WERI-Rb-1 (cell line): ENCODE measurements at regions not wholly inside any gene's neighbourhood (a gene's known extent, or its start where the extent isn't known, plus 50 kb on each side); places are given as distances from the start of the nearest gene placed in this dataset.

ENCODE experiments used
- DNase-seq: peaks from one replicate; pipeline ENCODE4 v3.0.0-alpha.2; 2020
- H3K27ac ChIP-seq: fragments of 250-450 bp; sonication (Bioruptor Pico); 2 replicates; pipeline ENCODE4 v1.5.1; 2020; ENCODE audit warnings: mild to moderate bottlenecking, moderate library complexity
- H3K27me3 ChIP-seq: fragments of 250-450 bp; sonication (Bioruptor Pico); 2 replicates; pipeline ENCODE4 v1.5.1; 2021; ENCODE audit warnings: mild to moderate bottlenecking, low read depth, moderate library complexity; ENCODE audit not compliant: insufficient read depth, severe bottlenecking
- H3K36me3 ChIP-seq: fragments of 250-450 bp; sonication (Bioruptor Pico); 2 replicates; pipeline ENCODE4 v1.5.1; 2020; ENCODE audit warnings: mild to moderate bottlenecking, moderate library complexity
- H3K4me3 ChIP-seq: 2 replicates; pipeline ENCODE4 v1.5.1; 2011; ENCODE audit warnings: low read depth, mild to moderate bottlenecking, control low read depth, low read length
- H3K9me3 ChIP-seq: fragments of 250-450 bp; sonication (Bioruptor Pico); 2 replicates; pipeline ENCODE4 v1.5.1; 2021; ENCODE audit warnings: mild to moderate bottlenecking, moderate library complexity; ENCODE audit not compliant: severe bottlenecking
- CTCF ChIP-seq: IDR thresholded peaks from 2 replicates; pipeline ENCODE4 v1.5.1; 2011; ENCODE audit warnings: low read depth, mild to moderate bottlenecking, control low read depth, inconsistent platforms, low read length

- Histone ChIP-seq H3K36me3 (no peaks in the 10 kb centered on the region), H3K27ac (no peak overlapping the region), H3K9me3 (no peaks in the 10 kb centered on the region), H3K27me3 (no peaks in the 10 kb centered on the region), H3K4me3 (no peak overlapping the region)
- DNase-seq: no peak
- TF ChIP-seq CTCF: no peak
Observed at GRCh38 chr4:162499478-162499877, 335.7 kb upstream of the FSTL5 start.

- Histone ChIP-seq H3K4me3 (no peak overlapping the region), H3K27me3 (no peaks in the 10 kb centered on the region), H3K27ac (no peak overlapping the region), H3K36me3 (no peaks in the 10 kb centered on the region), H3K9me3 (no peaks in the 10 kb centered on the region)
- no peak for DNase-seq
- TF ChIP-seq CTCF: no peak
Observed at GRCh38 chr4:162498168-162498567, 334.4 kb upstream of the FSTL5 start.

GRCh38 chr4:162497564-162498167 lies 333.9 kb upstream of the FSTL5 start:
- H3K36me3 ChIP-seq: no peaks in the 10 kb centered on the region
- DNase-seq: no peak
- no peaks in the 10 kb centered on the region for H3K27me3 ChIP-seq
- no peak overlapping the region for H3K27ac ChIP-seq
- peak; percentile 68 for TF ChIP-seq CTCF
- no peaks in the 10 kb centered on the region for H3K9me3 ChIP-seq
- no peak overlapping the region for H3K4me3 ChIP-seq

- no peak overlapping the region for H3K27ac ChIP-seq
- TF ChIP-seq CTCF: no peak
- H3K36me3 ChIP-seq: no peaks in the 10 kb centered on the region
- peaks cover 5% of the 10 kb centered on the region for H3K9me3 ChIP-seq
- no peaks in the 10 kb centered on the region for H3K27me3 ChIP-seq
- no peak overlapping the region for H3K4me3 ChIP-seq
- DNase-seq: no peak
Observed at GRCh38 chr4:162494935-162495334, 331.1 kb upstream of the FSTL5 start.

GRCh38 chr4:162485486-162485885 lies 321.7 kb upstream of the FSTL5 start:
- Histone ChIP-seq H3K4me3 (no peak overlapping the region), H3K27me3 (no peaks in the 10 kb centered on the region), H3K9me3 (peaks cover 5% of the 10 kb centered on the region), H3K27ac (no peak overlapping the region), H3K36me3 (no peaks in the 10 kb centered on the region)
- DNase-seq: no peak
- no peak for TF ChIP-seq CTCF

- Histone ChIP-seq H3K4me3 (no peak overlapping the region), H3K27ac (no peak overlapping the region), H3K27me3 (no peaks in the 10 kb centered on the region), H3K36me3 (no peaks in the 10 kb centered on the region), H3K9me3 (no peaks in the 10 kb centered on the region)
- DNase-seq: no peak
- TF ChIP-seq CTCF: no peak
Observed at GRCh38 chr4:162475246-162475645, 311.4 kb upstream of the FSTL5 start.
